OCI-LY7 (cell line): ENCODE measurements at regions not wholly inside any gene's neighbourhood (a gene's known extent, or its start where the extent isn't known, plus 50 kb on each side); places are given as distances from the start of the nearest gene placed in this dataset.

Experiments used
- BruUV-seq: library from RNA; stranded (reverse); fragments of 400-500 nt; replicated peaks from 2 replicates; lab custom pipeline; 2021; lab: Mats Ljungman, UMichigan
- CTCF ChIA-PET: fragments of 300-600 bp; sonication (Branson Sonifier 250); formaldehyde crosslinking; loops from one replicate; lab custom pipeline; 2022; ENCODE audit warnings: antibody characterized with exemption; ENCODE audit not compliant: unreplicated experiment; lab: Charles Lee
- POLR2A ChIA-PET: fragments of 300-600 bp; sonication (Branson Sonifier 250); formaldehyde crosslinking; loops from one replicate; lab custom pipeline; 2022; ENCODE audit warnings: antibody characterized with exemption; lab: Charles Lee
- DNase-seq: peaks from one replicate; pipeline ENCODE4 v3.0.0-alpha.2; 2015; ENCODE audit warnings: low spot score
- H2AFZ ChIP-seq: fragments of 200-600 bp; sonication (generic), shearing (Covaris generic); 2 replicates; pipeline ENCODE4 v1.6.1; 2014; ENCODE audit warnings: mild to moderate bottlenecking, antibody characterized with exemption, low read length, moderate library complexity
- H3K27ac ChIP-seq: fragments of 200-600 bp; sonication (generic); 2 replicates; pipeline ENCODE4 v1.5.1; 2014; ENCODE audit warnings: mixed run types, low read depth, mild to moderate bottlenecking, moderate library complexity, low read length, inconsistent platforms; ENCODE audit not compliant: poor library complexity, severe bottlenecking
- H3K36me3 ChIP-seq: fragments of 200-600 bp; sonication (generic); 2 replicates; pipeline ENCODE4 v1.6.1; 2014; ENCODE audit warnings: mild to moderate bottlenecking, antibody characterized with exemption, low read length, moderate library complexity, mixed read lengths; ENCODE audit not compliant: insufficient read depth
- H3K4me1 ChIP-seq: fragments of 200-600 bp; sonication (generic); 2 replicates; pipeline ENCODE4 v1.5.1; 2014; ENCODE audit warnings: mild to moderate bottlenecking, low read length; ENCODE audit not compliant: insufficient read depth, poor library complexity, severe bottlenecking
- H3K4me2 ChIP-seq: fragments of 200-600 bp; sonication (generic); 2 replicates; pipeline ENCODE4 v1.6.1; 2014; ENCODE audit warnings: mild to moderate bottlenecking, low read length
- H3K4me3 ChIP-seq: fragments of 200-600 bp; sonication (generic); 2 replicates; pipeline ENCODE4 v1.5.1; 2014; ENCODE audit warnings: mild to moderate bottlenecking, low read depth, low read length; ENCODE audit not compliant: poor library complexity, severe bottlenecking
- H3K79me2 ChIP-seq: fragments of 200-600 bp; sonication (generic); 2 replicates; pipeline ENCODE4 v1.6.1; 2016; ENCODE audit warnings: low read depth, mild to moderate bottlenecking, low read length, moderate library complexity, mixed read lengths; ENCODE audit not compliant: insufficient read depth
- H3K9me2 ChIP-seq: fragments of 200-600 bp; sonication (generic); 2 replicates; pipeline ENCODE4 v1.6.1; 2016; ENCODE audit warnings: mild to moderate bottlenecking, low read length, mixed read lengths; ENCODE audit not compliant: insufficient read depth
- H3K9me3 ChIP-seq: fragments of 200-600 bp; sonication (generic); 2 replicates; pipeline ENCODE4 v1.6.1; 2014; ENCODE audit warnings: mild to moderate bottlenecking, mixed run types, low read length, mixed read lengths
- H4K20me1 ChIP-seq: fragments of 200-600 bp; sonication (generic); 2 replicates; pipeline ENCODE4 v1.6.1; 2014; ENCODE audit warnings: mild to moderate bottlenecking, antibody characterized with exemption, low read length, moderate library complexity, mixed read lengths; ENCODE audit not compliant: insufficient read depth
- EZH2phosphoT487 ChIP-seq: fragments of 200-600 bp; sonication (generic); IDR thresholded peaks from 2 replicates; pipeline ENCODE4 v1.6.1; 2018; ENCODE audit warnings: low read depth, borderline replicate concordance, mild to moderate bottlenecking, mixed run types, antibody characterized with exemption, low read length, moderate library complexity, mixed read lengths
- intact Hi-C: fragments of 100-400 bp; cut with micrococcal nuclease; formaldehyde crosslinking; loops from one replicate; pipeline ENCODE4 v1.10.0; 2022; ENCODE audit not compliant: unreplicated experiment
- TF ChIP-seq, protein P1 (sequence below): fragments of 200-600 bp; sonication (generic); conservative IDR thresholded peaks from 2 replicates; pipeline ENCODE4 v1.5.1; 2014; ENCODE audit warnings: mild to moderate bottlenecking, antibody characterized with exemption, low read length, moderate library complexity, mixed read lengths

- Histone ChIP-seq H3K4me3 (no peak overlapping the region), H3K79me2 (no peaks in the 10 kb centered on the region), H3K36me3 (no peaks in the 10 kb centered on the region), H3K27ac (no peak overlapping the region), H3K9me3 (no peaks in the 10 kb centered on the region), H2AFZ (no peak overlapping the region), H4K20me1 (no peaks in the 10 kb centered on the region), H3K4me1 (no peaks in the 10 kb centered on the region), H3K4me2 (no peak overlapping the region), H3K9me2 (no peaks in the 10 kb centered on the region)
- no TSS peak for BruUV-seq
- ChIA-PET POLR2A (no interaction called here), CTCF (no interaction called here)
- DNase-seq: no peak
- intact Hi-C loops: no loop called here
- TF ChIP-seq, protein P1, sequence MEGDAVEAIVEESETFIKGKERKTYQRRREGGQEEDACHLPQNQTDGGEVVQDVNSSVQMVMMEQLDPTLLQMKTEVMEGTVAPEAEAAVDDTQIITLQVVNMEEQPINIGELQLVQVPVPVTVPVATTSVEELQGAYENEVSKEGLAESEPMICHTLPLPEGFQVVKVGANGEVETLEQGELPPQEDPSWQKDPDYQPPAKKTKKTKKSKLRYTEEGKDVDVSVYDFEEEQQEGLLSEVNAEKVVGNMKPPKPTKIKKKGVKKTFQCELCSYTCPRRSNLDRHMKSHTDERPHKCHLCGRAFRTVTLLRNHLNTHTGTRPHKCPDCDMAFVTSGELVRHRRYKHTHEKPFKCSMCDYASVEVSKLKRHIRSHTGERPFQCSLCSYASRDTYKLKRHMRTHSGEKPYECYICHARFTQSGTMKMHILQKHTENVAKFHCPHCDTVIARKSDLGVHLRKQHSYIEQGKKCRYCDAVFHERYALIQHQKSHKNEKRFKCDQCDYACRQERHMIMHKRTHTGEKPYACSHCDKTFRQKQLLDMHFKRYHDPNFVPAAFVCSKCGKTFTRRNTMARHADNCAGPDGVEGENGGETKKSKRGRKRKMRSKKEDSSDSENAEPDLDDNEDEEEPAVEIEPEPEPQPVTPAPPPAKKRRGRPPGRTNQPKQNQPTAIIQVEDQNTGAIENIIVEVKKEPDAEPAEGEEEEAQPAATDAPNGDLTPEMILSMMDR: no peak
- no peak for TF ChIP-seq EZH2phosphoT487
Observed at GRCh38 chr2:102927854-102928267, 166.0 kb downstream of the TMEM182 start.

DNA sequence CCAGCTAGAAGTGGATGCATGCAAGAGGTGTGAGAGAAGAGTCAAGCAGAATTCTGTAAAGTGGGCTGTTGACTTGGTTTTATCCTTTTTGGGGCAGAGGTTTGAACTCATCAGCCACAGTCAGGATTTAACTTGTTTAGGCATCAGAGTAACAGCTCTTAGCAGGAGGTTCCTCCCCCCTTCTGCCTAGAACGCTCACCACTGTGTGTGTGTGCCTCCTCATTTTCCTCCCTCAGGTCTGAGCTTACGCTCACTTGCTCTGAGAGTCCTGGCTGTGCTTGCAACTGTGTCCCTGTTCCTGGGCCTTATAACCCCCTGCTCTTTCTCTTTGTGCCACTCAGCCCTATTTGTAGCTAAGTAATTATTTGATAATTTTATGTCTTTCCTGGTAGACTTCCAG is 167.9 kb downstream of the TMEM182 start:
- Histone ChIP-seq H3K9me3 (no peaks in the 10 kb centered on the region), H2AFZ (no peak overlapping the region), H3K27ac (no peak overlapping the region), H3K4me1 (no peaks in the 10 kb centered on the region), H4K20me1 (no peaks in the 10 kb centered on the region), H3K36me3 (no peaks in the 10 kb centered on the region), H3K9me2 (no peaks in the 10 kb centered on the region), H3K4me3 (no peak overlapping the region), H3K79me2 (no peaks in the 10 kb centered on the region), H3K4me2 (no peak overlapping the region)
- intact Hi-C loops: no loop called here
- CTCF ChIA-PET: no interaction called here
- no TSS peak for BruUV-seq
- TF ChIP-seq, protein P1: no peak
- TF ChIP-seq EZH2phosphoT487: no peak
- no peak for DNase-seq
- POLR2A ChIA-PET: no interaction called here

GRCh38 chr2:102932501-102932900 is 170.7 kb downstream of the TMEM182 start:
- Histone ChIP-seq H3K4me1 (no peaks in the 10 kb centered on the region), H3K27ac (no peak overlapping the region), H3K4me3 (no peak overlapping the region), H4K20me1 (no peaks in the 10 kb centered on the region), H3K4me2 (no peak overlapping the region), H3K9me2 (no peaks in the 10 kb centered on the region), H3K79me2 (no peaks in the 10 kb centered on the region), H3K9me3 (no peaks in the 10 kb centered on the region), H2AFZ (no peak overlapping the region), H3K36me3 (no peaks in the 10 kb centered on the region)
- no peak for DNase-seq
- ChIA-PET POLR2A (interaction anchor here (0.9 kb wide), 1 partner anchor 24 kb away, joined by 3 read pairs; no protein-coding TSS in a partner anchor), CTCF (no interaction called here)
- TF ChIP-seq, protein P1: no peak
- no peak for TF ChIP-seq EZH2phosphoT487
- intact Hi-C loops: no loop called here
- BruUV-seq: no TSS peak
